DOHH2 (cell line): ENCODE measurements at regions not wholly inside any gene's neighbourhood (a gene's known extent, or its start where the extent isn't known, plus 50 kb on each side); places are given as distances from the start of the nearest gene placed in this dataset.

Source experiments
- H3F3A ChIP-seq: fragments of 200-600 bp; sonication (generic), shearing (Covaris generic); 2 replicates; pipeline ENCODE4 v1.6.0; 2016; ENCODE audit warnings: antibody characterized with exemption, mild to moderate bottlenecking; ENCODE audit not compliant: control insufficient read depth, insufficient read depth
- H3K27ac ChIP-seq: fragments of 200-600 bp; sonication (generic); 2 replicates; pipeline ENCODE4 v1.5.1; 2014; ENCODE audit warnings: low read depth, mild to moderate bottlenecking, low read length, moderate library complexity
- H3K27me3 ChIP-seq: fragments of 200-600 bp; sonication (generic); 2 replicates; pipeline ENCODE4 v1.6.1; 2014; ENCODE audit warnings: mild to moderate bottlenecking, low read length, mixed read lengths; ENCODE audit not compliant: control insufficient read depth
- H3K36me3 ChIP-seq: fragments of 200-600 bp; sonication (generic); 2 replicates; pipeline ENCODE4 v1.6.1; 2014; ENCODE audit warnings: mild to moderate bottlenecking, low read length, moderate library complexity, mixed read lengths; ENCODE audit not compliant: control insufficient read depth
- H3K4me1 ChIP-seq: fragments of 200-600 bp; sonication (generic); 2 replicates; pipeline ENCODE4 v1.6.1; 2014; ENCODE audit warnings: mild to moderate bottlenecking, low read length, mixed read lengths; ENCODE audit not compliant: control insufficient read depth
- H3K4me2 ChIP-seq: fragments of 200-600 bp; sonication (generic); 2 replicates; pipeline ENCODE4 v1.6.0; 2014; ENCODE audit warnings: mild to moderate bottlenecking, low read length, moderate library complexity
- H3K4me3 ChIP-seq: fragments of 200-600 bp; sonication (generic); 2 replicates; pipeline ENCODE4 v1.5.1; 2014; ENCODE audit warnings: mild to moderate bottlenecking, low read length, mixed read lengths
- H3K79me2 ChIP-seq: fragments of 200-600 bp; sonication (generic); 2 replicates; pipeline ENCODE4 v1.6.1; 2014; ENCODE audit warnings: mild to moderate bottlenecking, low read length, mixed read lengths; ENCODE audit not compliant: control insufficient read depth
- H3K9me2 ChIP-seq: fragments of 200-600 bp; sonication (generic); replicated peaks from 2 replicates; pipeline ENCODE4 v1.6.1; 2014; ENCODE audit warnings: mild to moderate bottlenecking, low read length, mixed read lengths; ENCODE audit not compliant: control insufficient read depth
- H3K9me3 ChIP-seq: fragments of 200-600 bp; sonication (generic); 2 replicates; pipeline ENCODE4 v1.6.1; 2014; ENCODE audit warnings: antibody characterized with exemption, low read length, mixed read lengths; ENCODE audit not compliant: control insufficient read depth, insufficient read depth
- H4K20me1 ChIP-seq: fragments of 200-600 bp; sonication (generic); 2 replicates; pipeline ENCODE4 v1.6.0; 2014; ENCODE audit warnings: low read depth, mild to moderate bottlenecking, antibody characterized with exemption, low read length, moderate library complexity; ENCODE audit not compliant: control insufficient read depth, insufficient read depth
- CTCF ChIP-seq: fragments of 200-600 bp; sonication (generic); IDR thresholded peaks from one replicate; pipeline ENCODE4 v1.5.1; 2014; ENCODE audit warnings: antibody characterized with exemption, mild to moderate bottlenecking, low read depth, low read length; ENCODE audit not compliant: poor library complexity, severe bottlenecking
- EZH2phosphoT487 ChIP-seq: fragments of 200-600 bp; sonication (generic); IDR thresholded peaks from 2 replicates; pipeline ENCODE4 v1.6.1; 2017; ENCODE audit warnings: borderline replicate concordance, mild to moderate bottlenecking, antibody characterized with exemption, low read length, moderate library complexity, mixed read lengths

DNA sequence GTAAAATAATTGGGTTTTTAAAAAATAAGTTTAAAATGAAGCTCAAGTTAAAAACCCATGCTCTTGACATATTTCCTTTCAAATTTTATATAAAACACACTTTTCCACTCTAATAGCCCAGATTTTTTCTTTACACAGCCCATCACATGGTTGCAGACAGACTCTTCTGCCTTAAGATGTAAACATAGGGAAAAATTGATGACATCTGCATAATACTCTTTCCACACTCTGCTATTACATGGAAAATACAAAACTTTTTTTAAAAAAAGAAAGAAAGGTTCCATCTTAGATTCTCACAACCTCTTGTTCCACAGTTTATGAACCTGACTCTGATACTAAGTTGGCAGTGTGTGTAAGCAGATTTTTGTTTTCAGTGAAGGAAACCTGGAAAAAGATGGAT is 120.8 kb upstream of the ZNF648 start:
- Histone ChIP-seq H3K79me2 (no peaks in the 10 kb centered on the region), H3F3A (no peaks in the 10 kb centered on the region), H3K4me1 (no peaks in the 10 kb centered on the region), H4K20me1 (no peaks in the 10 kb centered on the region), H3K9me2 (no peaks in the 10 kb centered on the region), H3K27ac (no peak overlapping the region), H3K36me3 (no peaks in the 10 kb centered on the region), H3K4me3 (no peak overlapping the region), H3K27me3 (no peaks in the 10 kb centered on the region), H3K4me2 (no peak overlapping the region), H3K9me3 (no peaks in the 10 kb centered on the region)
- TF ChIP-seq EZH2phosphoT487, result no peak
- TF ChIP-seq CTCF, result no peak

DNA sequence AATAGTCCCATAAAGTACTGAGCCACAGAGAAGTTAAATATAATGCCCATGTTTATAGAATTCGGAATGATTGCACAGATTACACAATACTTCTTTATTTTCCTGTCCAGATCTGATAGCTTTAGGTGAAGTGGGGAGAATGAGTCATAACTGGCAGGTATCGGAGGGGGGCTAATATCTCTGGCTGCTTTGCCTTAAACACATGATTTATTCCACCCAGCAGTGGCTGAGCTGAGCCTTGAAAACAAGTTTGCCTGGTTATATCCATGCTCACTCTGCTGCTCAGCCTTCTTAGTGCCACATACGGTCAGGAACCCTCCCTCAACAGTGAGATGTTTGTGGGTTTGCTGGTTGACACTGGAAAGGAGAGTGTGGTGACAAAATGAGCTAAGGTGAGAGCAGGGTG is 119.7 kb upstream of the ZNF648 start:
- H3K9me2 ChIP-seq, result no peaks in the 10 kb centered on the region; the same call in 1 of the 2 replicates

DNA sequence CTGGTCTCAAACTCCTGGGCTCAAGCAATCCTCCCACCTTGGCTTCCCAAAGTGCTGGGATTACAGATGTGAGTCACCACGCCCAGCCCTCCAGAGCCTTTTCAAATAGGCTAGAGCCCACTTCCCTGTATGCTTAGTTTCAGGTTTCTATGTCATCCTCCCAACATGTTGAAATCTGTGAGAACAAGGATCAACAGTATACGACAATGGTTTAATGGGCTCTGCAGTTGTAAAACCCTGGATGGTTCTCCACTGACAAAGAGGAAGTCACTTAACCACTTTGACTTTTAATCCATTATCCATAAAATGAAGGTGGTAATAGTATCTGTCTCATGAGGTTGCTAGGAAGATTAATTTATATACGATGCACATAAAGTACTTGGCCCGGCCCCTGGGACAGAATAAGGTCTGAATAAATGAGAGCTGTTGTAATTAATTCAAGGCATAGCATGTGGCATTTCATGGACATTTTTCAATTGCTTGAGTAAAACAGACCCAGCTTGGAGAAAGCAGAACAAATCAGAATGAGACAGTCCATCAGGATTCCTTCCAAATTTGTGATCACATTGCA is 113.9 kb upstream of the ZNF648 start:
- no peaks in the 10 kb centered on the region for H3F3A ChIP-seq
- H3K4me1 ChIP-seq, result 0 out of 2 replicates have a peak, but pooled peaks cover 3% of the 10 kb centered on the region
- H3K9me2 ChIP-seq, result no peaks in the 10 kb centered on the region; the same call in 1 of the 2 replicates
- no peak for TF ChIP-seq CTCF
- TF ChIP-seq EZH2phosphoT487, result no peak
- H3K4me3 ChIP-seq, result no peak overlapping the region
- no peak overlapping the region for H3K4me2 ChIP-seq
- no peaks in the 10 kb centered on the region for H4K20me1 ChIP-seq
- no peaks in the 10 kb centered on the region for H3K36me3 ChIP-seq
- no peaks in the 10 kb centered on the region for H3K79me2 ChIP-seq
- H3K27ac ChIP-seq, result no peak overlapping the region
- H3K27me3 ChIP-seq, result no peaks in the 10 kb centered on the region
- no peaks in the 10 kb centered on the region for H3K9me3 ChIP-seq

More for the DNA sequence above, 119.7 kb upstream of the ZNF648 start:
- no peaks in the 10 kb centered on the region for H3F3A ChIP-seq
- no peaks in the 10 kb centered on the region for H4K20me1 ChIP-seq
- H3K4me3 ChIP-seq, result no peak overlapping the region
- no peaks in the 10 kb centered on the region for H3K4me1 ChIP-seq
- no peak overlapping the region for H3K4me2 ChIP-seq
- H3K36me3 ChIP-seq, result no peaks in the 10 kb centered on the region
- H3K79me2 ChIP-seq, result no peaks in the 10 kb centered on the region
- TF ChIP-seq CTCF (no peak), EZH2phosphoT487 (no peak)
- H3K27me3 ChIP-seq, result no peaks in the 10 kb centered on the region
- no peaks in the 10 kb centered on the region for H3K9me3 ChIP-seq
- H3K27ac ChIP-seq, result no peak overlapping the region

GRCh38 chr1:182174513-182174855 is 113.0 kb upstream of the ZNF648 start:
- Histone ChIP-seq H3K9me3 (no peaks in the 10 kb centered on the region), H3K79me2 (no peaks in the 10 kb centered on the region), H3K36me3 (no peaks in the 10 kb centered on the region), H3K27ac (no peak overlapping the region), H3K27me3 (no peaks in the 10 kb centered on the region), H3K4me2 (no peak overlapping the region), H3K9me2 (no peaks in the 10 kb centered on the region; the same call in 1 of the 2 replicates), H3F3A (no peaks in the 10 kb centered on the region), H3K4me1 (0 out of 2 replicates have a peak, but pooled peaks cover 3% of the 10 kb centered on the region), H4K20me1 (no peaks in the 10 kb centered on the region), H3K4me3 (no peak overlapping the region)
- TF ChIP-seq EZH2phosphoT487 (no peak), CTCF (no peak)
